Inflammatory macrophage treated with lipopolysaccharide for 4 hours (primary cell): ENCODE measurements at regions not wholly inside any gene's neighbourhood (a gene's known extent, or its start where the extent isn't known, plus 50 kb on each side); places are given as distances from the start of the nearest gene placed in this dataset.

Experiments used
- DNase-seq: peaks from one replicate; pipeline ENCODE4 v3.0.0-alpha.2; 2020

- DNase-seq = no peak
Observed at GRCh38 chr10:114771749-114772148, 49.8 kb upstream of the FHIP2A start.
